ENCODE measurements at regions not wholly inside any gene's neighbourhood (a gene's known extent, or its start where the extent isn't known, plus 50 kb on each side); places are given as distances from the start of the nearest gene placed in this dataset.

- no peak for DNase-seq
Measured at GRCh38 chr18:29305516-29305915, 1128.6 kb upstream of the CDH2 start.

GRCh38 chr18:29301048-29301447, 1124.1 kb upstream of the CDH2 start:
- DNase-seq, result no peak

GRCh38 chr18:29285471-29285870, 1108.5 kb upstream of the CDH2 start:
- no peak for DNase-seq

GRCh38 chr18:29271501-29271900, 1094.6 kb upstream of the CDH2 start:
- no peak for DNase-seq

- no peak for DNase-seq
Measured at GRCh38 chr18:29259838-29260237, 1082.9 kb upstream of the CDH2 start.

GRCh38 chr18:29254123-29254522, 1077.2 kb upstream of the CDH2 start:
- DNase-seq, result no peak

- DNase-seq, result no peak
Measured at GRCh38 chr18:29251681-29252080, 1074.8 kb upstream of the CDH2 start.

GRCh38 chr18:29250843-29251242, 1073.9 kb upstream of the CDH2 start:
- no peak for DNase-seq

GRCh38 chr18:29250259-29250658, 1073.3 kb upstream of the CDH2 start:
- no peak for DNase-seq

GRCh38 chr18:29248805-29249204, 1071.9 kb upstream of the CDH2 start:
- no peak for DNase-seq

- DNase-seq, result no peak
Measured at GRCh38 chr18:29241199-29241598, 1064.3 kb upstream of the CDH2 start.

- no peak for DNase-seq
Measured at GRCh38 chr18:29234751-29235150, 1057.8 kb upstream of the CDH2 start.

GRCh38 chr18:29226213-29226612, 1049.3 kb upstream of the CDH2 start:
- DNase-seq, result no peak

GRCh38 chr18:29225351-29225750, 1048.4 kb upstream of the CDH2 start:
- no peak for DNase-seq

- no peak for DNase-seq
Measured at GRCh38 chr18:29218091-29218490, 1041.2 kb upstream of the CDH2 start.

GRCh38 chr18:29217124-29217915, 1040.4 kb upstream of the CDH2 start:
- no peak for DNase-seq

- no peak for DNase-seq
Measured at GRCh38 chr18:29198834-29199233, 1021.9 kb upstream of the CDH2 start.

- DNase-seq, result no peak
Measured at GRCh38 chr18:29196307-29196706, 1019.4 kb upstream of the CDH2 start.

- no peak for DNase-seq
Measured at GRCh38 chr18:29191263-29191662, 1014.3 kb upstream of the CDH2 start.

GRCh38 chr18:29188760-29189159, 1011.8 kb upstream of the CDH2 start:
- no peak for DNase-seq

- no peak for DNase-seq
Measured at GRCh38 chr18:29185801-29186200, 1008.9 kb upstream of the CDH2 start.

- no peak for DNase-seq
Measured at GRCh38 chr18:29184654-29185053, 1007.7 kb upstream of the CDH2 start.

- no peak for DNase-seq
Measured at GRCh38 chr18:29181151-29181901, 1004.4 kb upstream of the CDH2 start.

- DNase-seq, result no peak
Measured at GRCh38 chr18:29176681-29177080, 999.8 kb upstream of the CDH2 start.

Measured in activated CD4-positive, alpha-beta T cell treated with anti-CD3 and anti-CD28 coated beads, Interleukin-2, amount 50 U/mL, for 16 hours (primary cell).